ENCODE measurements at regions not wholly inside any gene's neighbourhood (a gene's known extent, or its start where the extent isn't known, plus 50 kb on each side); places are given as distances from the start of the nearest gene placed in this dataset.

- Histone ChIP-seq H3K4me1 (ENCODE audit: insufficient read depth, low read length) (no peaks in the 10 kb centered on the region), H3K9me3 (ENCODE audit: low read length) (peaks cover 47% of the 10 kb centered on the region), H4K20me1 (ENCODE audit: insufficient read depth, low read length) (no peaks in the 10 kb centered on the region), H3K27ac (ENCODE audit: extremely low read length, insufficient read depth, low read length) (no peak overlapping the region), H3K36me3 (replicated peaks in 1 of 2; ENCODE audit: control insufficient read depth in 1 of 2, insufficient read depth in 2 of 2, low read length in 2 of 2) (no peaks in the 10 kb centered on the region), H3K4me3 (replicated peaks in 1 of 3; ENCODE audit: insufficient read depth in 1 of 3, low read depth in 2 of 3, low read length in 3 of 3) (no peak overlapping the region), H3K9ac (ENCODE audit: insufficient read depth, low read depth, low read length) (no peak overlapping the region), H3K27me3 (ENCODE audit: control insufficient read depth in 1 of 2, insufficient read depth in 2 of 2, low read length in 2 of 2) (no peaks in the 10 kb centered on the region), H2AFZ (ENCODE audit: low read length) (no peak overlapping the region), H3K4me2 (ENCODE audit: low read depth, low read length) (no peak overlapping the region), H3K79me2 (ENCODE audit: insufficient read depth, low read length) (no peaks in the 10 kb centered on the region)
- no peak for FAIRE-seq
- CTCF ChIA-PET (ENCODE audit: low intra/inter-chr PET ratio, low total read pairs), result no interaction called here
- no peak for TF ChIP-seq ZNF451 (CRISPR knock-in tag; IDR thresholded peaks at IDR 0.05)
- TF ChIP-seq ZNF326 (CRISPR knock-in tag; IDR thresholded peaks at IDR 0.05; ENCODE audit: borderline replicate concordance), result no peak
- TF ChIP-seq E2F1 (CRISPR knock-in tag; IDR thresholded peaks at IDR 0.05), result no peak
- TF ChIP-seq ZBTB34 (CRISPR knock-in tag; IDR thresholded peaks at IDR 0.05), result no peak
- TF ChIP-seq E2F2 (CRISPR knock-in tag; IDR thresholded peaks at IDR 0.05; ENCODE audit: borderline replicate concordance), result no peak
- no peak for TF ChIP-seq BHLHE40 (IDR thresholded peaks at IDR 0.05; ENCODE audit: low read length)
- TF ChIP-seq HOXD1 (CRISPR knock-in tag; IDR thresholded peaks at IDR 0.05), result no peak
- WGBS (ENCODE audit: low lambda C conversion rate), result 0% methylated on average over 1 of the region's 1 CpG
- in situ Hi-C loops (cut with HindIII; ENCODE audit: extremely low pct_ligation_motif_present, low pct_unique_long_range_greater_than_20kb) (no loop called here), intact Hi-C loops (cut with micrococcal nuclease; ENCODE audit: unreplicated experiment) (no loop called here)
- no TSS peak for BruUV-seq (replicated peaks)
- no peak for DNase-seq (ENCODE audit: low spot score)
- POLR2A ChIA-PET, result no interaction called here
- no peak for ATAC-seq
Measured at GRCh38 chr11:106280036-106280435, 202.6 kb downstream of the AASDHPPT start.
